ENCODE measurements at regions not wholly inside any gene's neighbourhood (a gene's known extent, or its start where the extent isn't known, plus 50 kb on each side); places are given as distances from the start of the nearest gene placed in this dataset.

DNA sequence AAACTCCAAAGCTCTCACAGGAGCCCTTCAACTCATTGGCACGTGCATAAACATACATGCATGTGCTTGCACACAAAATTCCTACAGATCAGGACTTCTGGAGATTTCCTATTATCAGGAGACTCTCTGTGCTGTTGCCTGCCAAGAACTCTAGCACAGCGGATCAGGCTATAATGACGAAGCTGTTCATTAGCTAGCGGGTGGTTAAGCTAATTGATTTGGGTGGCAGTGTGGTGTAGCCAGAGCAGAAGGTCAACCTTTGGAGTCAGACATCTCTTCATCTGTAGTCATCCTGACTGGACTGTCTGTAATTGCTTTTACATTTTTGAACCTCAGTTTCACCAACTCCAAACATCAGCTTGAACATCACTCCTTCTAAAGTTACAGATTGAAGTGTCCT, 69.0 kb downstream of the KIF2B start:
- no peaks in the 10 kb centered on the region for H4K20me1 ChIP-seq (ENCODE audit: insufficient read depth)
- TF ChIP-seq, protein P1, sequence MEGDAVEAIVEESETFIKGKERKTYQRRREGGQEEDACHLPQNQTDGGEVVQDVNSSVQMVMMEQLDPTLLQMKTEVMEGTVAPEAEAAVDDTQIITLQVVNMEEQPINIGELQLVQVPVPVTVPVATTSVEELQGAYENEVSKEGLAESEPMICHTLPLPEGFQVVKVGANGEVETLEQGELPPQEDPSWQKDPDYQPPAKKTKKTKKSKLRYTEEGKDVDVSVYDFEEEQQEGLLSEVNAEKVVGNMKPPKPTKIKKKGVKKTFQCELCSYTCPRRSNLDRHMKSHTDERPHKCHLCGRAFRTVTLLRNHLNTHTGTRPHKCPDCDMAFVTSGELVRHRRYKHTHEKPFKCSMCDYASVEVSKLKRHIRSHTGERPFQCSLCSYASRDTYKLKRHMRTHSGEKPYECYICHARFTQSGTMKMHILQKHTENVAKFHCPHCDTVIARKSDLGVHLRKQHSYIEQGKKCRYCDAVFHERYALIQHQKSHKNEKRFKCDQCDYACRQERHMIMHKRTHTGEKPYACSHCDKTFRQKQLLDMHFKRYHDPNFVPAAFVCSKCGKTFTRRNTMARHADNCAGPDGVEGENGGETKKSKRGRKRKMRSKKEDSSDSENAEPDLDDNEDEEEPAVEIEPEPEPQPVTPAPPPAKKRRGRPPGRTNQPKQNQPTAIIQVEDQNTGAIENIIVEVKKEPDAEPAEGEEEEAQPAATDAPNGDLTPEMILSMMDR (conservative IDR thresholded peaks at IDR 0.05; ENCODE audit: low read depth, low read length), result no peak
- H3K36me3 ChIP-seq (ENCODE audit: insufficient read depth), result no peaks in the 10 kb centered on the region
- H3K27me3 ChIP-seq (ENCODE audit: insufficient read depth, low read depth), result no peaks in the 10 kb centered on the region
- H3K4me3 ChIP-seq (IDR thresholded peaks at IDR 0.05; ENCODE audit: insufficient read depth, low read depth, low read length), result no peak overlapping the region
- H3K79me2 ChIP-seq (ENCODE audit: insufficient read depth, low read depth), result no peaks in the 10 kb centered on the region
- no peak overlapping the region for H3K27ac ChIP-seq
- H3K4me1 ChIP-seq (ENCODE audit: low read depth, poor library complexity, severe bottlenecking), result no peaks in the 10 kb centered on the region
- no peak overlapping the region for H3K4me2 ChIP-seq
- H3K9ac ChIP-seq, result no peak overlapping the region
- H2AFZ ChIP-seq (ENCODE audit: low read depth), result no peak overlapping the region

DNA sequence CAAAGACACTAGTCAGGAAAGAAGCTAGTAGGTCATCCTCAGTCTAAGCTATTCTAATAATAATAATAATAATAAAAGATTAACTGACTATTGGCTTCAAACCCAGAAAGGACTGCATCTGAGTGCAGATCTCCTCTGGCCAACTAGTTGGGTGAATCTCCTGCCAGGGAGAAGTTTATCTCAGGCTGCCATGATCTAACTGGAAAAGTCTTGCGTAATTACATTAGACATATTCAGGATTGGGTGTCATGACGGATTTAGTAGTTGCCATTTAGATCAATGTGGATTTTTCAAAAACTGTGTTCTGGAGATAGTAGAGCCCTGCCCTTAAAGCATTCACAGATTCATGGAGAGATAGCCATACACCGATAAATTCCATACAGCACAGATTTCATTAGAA, 69.5 kb downstream of the KIF2B start:
- TF ChIP-seq, protein P1 (conservative IDR thresholded peaks at IDR 0.05; ENCODE audit: low read depth, low read length), result no peak
- Histone ChIP-seq H3K27ac (no peak overlapping the region), H3K27me3 (ENCODE audit: insufficient read depth, low read depth) (no peaks in the 10 kb centered on the region)

DNA sequence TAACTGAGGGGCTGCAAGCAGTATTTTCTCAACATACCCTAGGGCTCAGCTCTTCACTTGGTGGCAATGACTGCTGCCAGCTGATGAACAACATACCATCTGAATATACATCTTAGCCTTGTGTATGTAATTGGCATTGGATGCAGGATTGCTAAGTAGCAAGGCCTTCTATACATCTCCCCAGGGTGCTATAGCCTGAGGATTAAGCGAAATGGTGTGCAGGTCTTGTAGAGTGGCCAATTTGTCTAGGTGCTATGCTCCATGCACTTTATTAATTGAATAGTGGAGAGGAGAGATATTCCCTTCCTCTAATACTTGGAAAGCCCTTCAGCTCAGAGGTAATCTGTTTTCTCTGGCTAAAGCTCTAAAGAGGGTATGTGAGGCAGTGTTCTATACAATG, 71.9 kb downstream of the KIF2B start:
- Histone ChIP-seq H3K9ac (no peak overlapping the region), H2AFZ (ENCODE audit: low read depth) (no peak overlapping the region), H3K27me3 (ENCODE audit: insufficient read depth, low read depth) (no peaks in the 10 kb centered on the region), H3K4me1 (ENCODE audit: low read depth, poor library complexity, severe bottlenecking) (no peaks in the 10 kb centered on the region), H3K36me3 (ENCODE audit: insufficient read depth) (no peaks in the 10 kb centered on the region), H4K20me1 (ENCODE audit: insufficient read depth) (no peaks in the 10 kb centered on the region), H3K4me2 (no peak overlapping the region), H3K4me3 (IDR thresholded peaks at IDR 0.05; ENCODE audit: insufficient read depth, low read depth, low read length) (no peak overlapping the region), H3K27ac (no peak overlapping the region), H3K79me2 (ENCODE audit: insufficient read depth, low read depth) (no peaks in the 10 kb centered on the region)
- TF ChIP-seq, protein P1 (conservative IDR thresholded peaks at IDR 0.05; ENCODE audit: low read depth, low read length), result no peak

More for the DNA sequence above, 69.5 kb downstream of the KIF2B start:
- H2AFZ ChIP-seq (ENCODE audit: low read depth), result no peak overlapping the region
- no peaks in the 10 kb centered on the region for H3K36me3 ChIP-seq (ENCODE audit: insufficient read depth)
- H3K4me1 ChIP-seq (ENCODE audit: low read depth, poor library complexity, severe bottlenecking), result no peaks in the 10 kb centered on the region
- no peak overlapping the region for H3K4me3 ChIP-seq (IDR thresholded peaks at IDR 0.05; ENCODE audit: insufficient read depth, low read depth, low read length)
- no peak overlapping the region for H3K4me2 ChIP-seq
- no peaks in the 10 kb centered on the region for H3K79me2 ChIP-seq (ENCODE audit: insufficient read depth, low read depth)
- no peak overlapping the region for H3K9ac ChIP-seq
- H4K20me1 ChIP-seq (ENCODE audit: insufficient read depth), result no peaks in the 10 kb centered on the region

DNA sequence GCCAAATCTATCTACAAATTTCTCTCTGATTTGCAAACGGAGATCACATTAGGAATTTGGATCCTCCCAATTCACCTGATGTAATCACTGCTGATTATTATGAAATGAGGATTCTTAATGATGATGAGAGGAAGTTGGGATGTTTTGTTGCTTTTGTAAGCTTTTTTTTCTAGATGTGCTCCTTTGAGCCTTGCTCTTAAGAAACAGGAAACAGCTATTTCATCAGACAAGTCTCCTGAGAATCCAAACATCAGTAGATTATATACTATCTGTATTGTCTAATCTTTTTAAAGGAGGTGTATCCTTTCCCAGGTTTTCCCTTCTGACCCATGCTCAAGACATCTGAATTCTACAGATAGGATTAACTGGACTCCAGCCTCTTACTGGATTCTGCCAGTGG, 73.3 kb downstream of the KIF2B start:
- H3K36me3 ChIP-seq (ENCODE audit: insufficient read depth), result no peaks in the 10 kb centered on the region
- no peak overlapping the region for H3K4me3 ChIP-seq (IDR thresholded peaks at IDR 0.05; ENCODE audit: insufficient read depth, low read depth, low read length)
- no peak overlapping the region for H3K9ac ChIP-seq
- H3K27ac ChIP-seq, result no peak overlapping the region
- no peak overlapping the region for H3K4me2 ChIP-seq
- H4K20me1 ChIP-seq (ENCODE audit: insufficient read depth), result no peaks in the 10 kb centered on the region
- no peaks in the 10 kb centered on the region for H3K79me2 ChIP-seq (ENCODE audit: insufficient read depth, low read depth)
- H3K27me3 ChIP-seq (ENCODE audit: insufficient read depth, low read depth), result no peaks in the 10 kb centered on the region
- peak overlapping the region; percentile 8; the same call in 1 of the 2 replicates for H2AFZ ChIP-seq (ENCODE audit: low read depth)
- H3K4me1 ChIP-seq (ENCODE audit: low read depth, poor library complexity, severe bottlenecking), result no peaks in the 10 kb centered on the region
- TF ChIP-seq, protein P1 (conservative IDR thresholded peaks at IDR 0.05; ENCODE audit: low read depth, low read length), result no peak

Data from KMS-11 (cell line).